HG03342 (cell line): ENCODE measurements at regions not wholly inside any gene's neighbourhood (a gene's known extent, or its start where the extent isn't known, plus 50 kb on each side); places are given as distances from the start of the nearest gene placed in this dataset.

ENCODE experiments used
- ATAC-seq: cut with Tn5 transposase; IDR thresholded peaks from one replicate; pipeline ENCODE4 v1.9.1; 2021; ENCODE audit warnings: mild to moderate bottlenecking, moderate library complexity; ENCODE audit not compliant: unreplicated experiment

DNA sequence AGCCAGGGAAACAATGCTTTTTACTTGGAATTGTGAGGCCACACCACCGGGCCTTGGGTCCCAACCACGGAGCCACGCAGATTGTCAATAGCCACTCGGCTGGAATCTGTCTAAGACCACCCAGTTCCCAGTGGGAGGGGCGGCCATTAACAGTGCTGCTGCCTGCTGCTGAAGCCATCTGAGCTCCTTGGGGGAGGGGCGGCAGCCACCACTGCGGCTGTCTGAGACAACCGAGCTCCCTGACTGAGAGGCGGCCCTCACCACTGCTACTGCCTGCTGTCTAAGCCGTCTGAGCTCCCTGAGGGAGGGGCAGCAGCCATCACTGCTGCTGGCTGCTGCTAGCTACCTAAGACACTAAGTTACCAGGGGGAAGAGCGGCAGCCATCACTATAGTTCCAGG, 64.3 kb downstream of the DMRTA2 start:
- ATAC-seq = no peak

DNA sequence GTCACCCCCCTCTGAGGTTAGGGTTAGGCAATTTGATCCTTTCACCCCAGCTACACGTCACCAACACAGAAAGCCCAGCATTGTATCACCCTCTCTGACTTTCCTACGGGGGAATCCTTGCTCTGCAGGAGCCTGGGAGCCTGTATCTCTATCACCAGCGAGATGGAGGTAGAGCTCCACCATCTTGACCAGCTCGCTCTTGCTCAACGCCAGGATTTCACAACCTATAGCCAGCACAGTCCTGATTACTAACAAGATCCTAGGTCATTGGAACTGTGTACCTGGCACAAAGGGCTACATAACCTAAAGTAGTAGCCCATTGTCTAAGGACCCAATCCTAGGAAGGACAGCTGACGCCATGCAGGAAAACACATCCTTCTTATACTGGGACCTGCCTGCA, 66.1 kb downstream of the DMRTA2 start:
- no peak for ATAC-seq

DNA sequence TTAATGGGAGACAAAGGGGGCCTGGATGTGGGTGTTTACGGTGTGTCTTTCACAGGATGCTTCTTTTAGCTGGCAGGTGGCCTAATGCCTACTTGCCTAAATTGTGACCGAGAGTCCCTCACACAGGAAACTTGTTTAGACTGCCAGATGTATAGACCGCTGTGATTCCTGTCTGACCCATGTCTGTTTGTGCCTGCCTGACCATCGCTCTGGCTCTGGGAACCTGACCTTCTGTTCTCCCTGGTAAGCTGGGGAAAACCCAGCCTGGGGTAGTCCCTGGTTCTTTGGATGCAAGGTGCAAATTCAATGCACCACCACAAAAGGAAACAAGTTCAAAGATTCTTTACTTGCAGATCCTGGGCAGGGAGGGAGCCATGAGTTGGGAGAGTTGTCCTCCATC, 68.4 kb downstream of the DMRTA2 start:
- no peak for ATAC-seq

DNA sequence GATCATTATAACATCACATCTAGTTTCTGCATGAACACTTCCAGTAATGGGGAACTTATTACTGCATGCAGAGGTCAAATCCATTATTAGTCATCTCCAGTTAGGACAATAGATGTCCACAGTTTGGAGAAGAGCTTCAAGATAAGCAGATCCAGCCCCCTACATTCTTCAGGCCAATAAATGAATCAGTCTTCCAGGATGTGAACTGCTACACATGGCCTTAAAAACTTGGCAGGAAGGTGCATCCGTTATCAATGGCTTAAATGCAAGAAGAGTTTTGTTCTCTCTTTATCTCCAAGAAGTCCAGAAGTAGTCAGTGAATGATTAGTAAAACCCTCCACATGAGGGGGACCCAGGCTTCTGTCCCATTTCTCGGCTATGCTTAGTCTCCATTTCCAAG, 70.8 kb downstream of the DMRTA2 start:
- no peak for ATAC-seq

DNA sequence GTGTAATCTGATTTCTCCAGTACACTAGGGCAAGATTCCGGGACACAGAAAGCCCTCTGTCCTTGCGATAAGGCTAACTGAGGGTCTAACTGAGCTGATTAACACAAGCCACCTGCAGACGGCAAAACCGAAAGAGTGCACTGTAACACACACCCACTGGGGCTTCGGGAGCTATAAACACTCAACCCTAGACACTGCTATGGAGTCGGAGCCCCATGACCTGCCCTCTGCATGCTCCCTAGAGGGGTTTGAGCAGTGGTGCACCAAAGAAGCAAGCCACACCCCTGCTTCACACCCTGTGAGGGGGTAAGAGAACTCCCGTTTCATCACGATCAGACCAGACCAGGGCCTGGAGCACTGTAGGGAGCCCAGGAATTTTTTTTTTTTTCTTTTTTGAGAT, 72.4 kb downstream of the DMRTA2 start:
- no peak for ATAC-seq

DNA sequence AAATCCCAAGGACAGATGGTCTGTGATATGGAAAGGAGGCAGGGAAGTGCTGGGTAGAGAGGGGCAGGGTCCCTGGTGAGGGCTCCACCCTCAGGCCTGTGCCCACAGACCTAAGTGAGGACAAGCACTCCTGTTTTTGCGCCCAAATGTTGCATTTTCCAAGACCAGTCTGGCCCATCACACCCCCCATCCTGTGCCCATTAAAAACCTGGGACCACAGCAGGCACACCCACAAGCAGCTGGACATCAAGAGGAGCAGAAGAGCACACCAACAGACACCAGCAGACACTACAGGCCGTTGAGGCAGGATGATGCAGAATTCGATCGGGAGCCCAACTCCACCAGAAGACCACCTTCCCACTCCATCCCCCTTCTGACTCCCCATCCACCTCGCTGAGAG, 72.8 kb downstream of the DMRTA2 start:
- no peak for ATAC-seq

DNA sequence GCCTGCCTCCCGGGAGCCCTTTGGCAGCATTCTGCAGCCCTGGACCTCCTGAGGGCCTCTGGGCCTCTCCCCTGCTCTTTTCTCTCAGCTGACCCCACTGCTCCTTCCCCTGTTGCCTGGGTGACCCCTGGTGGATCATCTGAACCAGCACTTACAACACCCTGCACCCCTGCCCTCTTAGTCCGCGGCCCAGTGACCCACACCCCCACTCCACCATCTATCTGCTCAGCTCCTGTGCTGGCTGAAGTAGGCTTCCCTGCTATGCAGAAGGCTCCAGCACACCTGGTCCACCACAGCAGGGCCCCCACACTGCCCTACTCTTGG, 74.0 kb downstream of the DMRTA2 start:
- no peak for ATAC-seq

DNA sequence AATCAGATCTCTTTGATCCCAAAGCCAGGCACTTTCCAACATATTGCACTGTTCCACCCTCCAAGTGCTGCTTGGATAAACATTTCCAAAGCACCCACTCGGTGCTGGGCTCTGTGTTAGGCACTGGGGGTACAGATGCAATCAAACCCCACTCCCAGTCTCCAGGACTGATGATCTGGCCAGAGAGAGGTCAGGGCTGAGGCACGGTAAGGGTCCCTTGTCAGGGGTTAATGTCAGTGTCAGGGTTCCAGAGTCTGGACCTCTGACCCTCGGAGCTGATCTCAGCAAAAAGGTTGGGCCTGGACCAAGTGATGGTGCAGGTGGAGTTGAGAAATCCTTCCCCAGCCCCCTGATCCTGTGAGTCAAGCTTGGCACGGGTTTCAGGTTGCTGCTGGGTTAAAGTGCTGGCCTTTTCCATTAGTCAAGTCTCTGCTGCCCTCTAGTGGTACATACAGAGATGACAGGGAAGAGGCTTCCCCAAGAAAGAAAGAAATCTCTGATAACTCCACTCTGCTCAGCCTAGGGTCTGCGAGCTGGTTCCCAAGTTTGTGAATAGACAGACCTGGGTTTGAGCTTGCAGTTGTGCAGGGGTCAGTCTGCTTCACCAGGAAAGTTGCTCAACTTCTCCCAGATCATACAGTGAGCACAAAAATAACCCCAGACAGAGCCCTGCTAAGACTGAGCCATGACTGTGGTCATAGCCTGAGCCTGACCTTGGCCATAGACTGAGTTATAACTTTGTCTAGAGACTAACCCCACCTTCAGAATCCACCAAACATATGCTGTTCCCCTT, 74.6 kb downstream of the DMRTA2 start:
- peak; percentile 68 for ATAC-seq

DNA sequence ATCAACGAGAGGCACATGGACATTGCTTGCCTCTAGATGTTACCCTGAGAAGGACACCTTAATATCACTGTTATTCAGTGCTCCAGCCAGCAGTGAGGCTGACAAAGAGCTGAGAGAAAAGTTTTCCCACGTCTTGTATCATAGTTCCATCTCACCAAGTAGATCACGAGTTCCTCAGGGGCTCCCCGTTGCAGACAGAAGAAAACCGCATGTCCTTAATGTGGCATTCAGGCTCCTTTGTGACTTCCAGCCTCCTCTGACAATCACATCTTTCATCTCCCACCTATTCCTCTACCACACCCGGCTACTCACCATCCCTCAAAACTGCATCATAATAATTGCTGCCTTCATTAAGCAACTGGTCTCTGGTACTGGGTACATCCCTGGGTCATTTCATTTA, 75.3 kb downstream of the DMRTA2 start:
- ATAC-seq = no peak

DNA sequence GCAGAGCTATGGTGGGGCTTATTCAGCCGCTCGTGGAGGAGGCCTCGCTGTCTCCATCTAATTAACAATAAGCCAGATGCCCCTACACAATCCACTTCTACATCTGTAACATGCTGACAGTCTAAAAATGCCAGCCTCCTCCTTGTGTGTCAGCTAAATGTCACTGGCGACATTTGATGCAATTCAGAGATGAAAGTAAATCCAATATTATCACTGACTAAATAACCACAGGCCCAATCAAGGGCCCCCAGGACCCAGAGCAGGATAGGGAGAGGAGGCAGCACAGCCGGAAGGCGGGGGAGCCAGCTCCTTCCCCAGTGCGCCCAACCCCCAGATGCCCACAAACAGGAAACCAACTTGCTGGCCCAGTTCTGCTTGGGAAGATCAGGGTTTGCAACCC, 76.6 kb downstream of the DMRTA2 start:
- ATAC-seq = no peak

DNA sequence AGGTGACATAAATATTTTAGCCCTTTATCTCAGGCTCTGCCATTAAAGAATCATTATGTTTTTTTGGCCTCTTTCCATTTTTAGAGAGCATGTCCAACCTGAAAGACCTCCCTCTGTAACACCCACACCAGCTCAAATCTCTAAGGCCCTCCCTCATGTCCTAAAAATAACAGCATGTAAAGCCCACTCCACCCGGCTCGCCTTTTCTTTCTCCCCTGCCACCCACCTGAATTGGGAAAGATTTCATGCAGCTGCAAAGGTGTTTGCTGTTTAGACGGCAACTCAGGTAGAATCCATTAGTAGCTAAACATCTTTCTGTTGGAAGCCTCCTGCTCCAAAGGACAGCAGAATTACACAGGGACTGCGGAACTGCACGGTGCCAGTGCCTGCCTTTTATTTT, 79.9 kb downstream of the DMRTA2 start:
- ATAC-seq = no peak

DNA sequence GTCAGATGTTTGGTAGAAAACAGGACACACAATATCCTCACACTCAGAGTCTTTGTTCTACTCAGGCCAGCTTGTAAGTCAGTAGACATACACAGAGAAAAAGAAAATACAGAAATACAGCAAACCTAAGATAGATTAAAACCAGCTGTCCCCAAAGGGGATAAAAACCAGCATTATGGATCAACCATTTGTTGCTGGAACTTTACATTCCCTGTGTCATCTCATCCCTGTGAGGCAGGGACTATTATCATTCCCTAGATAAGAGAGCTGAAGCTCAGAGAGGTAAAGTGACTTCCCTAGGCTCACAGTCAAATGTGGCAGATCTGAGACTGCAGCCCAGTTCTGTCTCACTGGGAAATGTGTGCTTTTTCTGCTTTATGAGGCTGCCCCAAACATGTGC, 80.7 kb downstream of the DMRTA2 start:
- no peak for ATAC-seq

DNA sequence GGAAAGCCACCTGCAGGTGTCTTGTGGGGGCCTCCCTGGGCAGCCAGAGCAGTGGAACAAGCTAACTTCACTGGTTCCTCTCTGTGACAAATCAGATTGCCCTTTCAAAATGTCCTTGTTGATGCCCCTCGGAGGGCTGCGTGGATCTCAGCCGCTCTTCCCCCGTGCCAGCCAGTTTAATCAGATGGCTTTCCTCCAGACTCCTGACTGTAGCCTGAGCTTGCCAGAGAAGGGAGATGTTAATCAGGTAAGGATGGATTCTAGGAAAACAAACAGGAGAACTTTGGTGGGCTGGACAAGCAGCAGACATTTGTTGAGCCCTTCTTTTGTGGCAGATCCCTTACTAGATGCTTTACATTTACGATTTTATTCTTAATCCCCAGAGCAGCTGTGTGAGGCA, 88.2 kb downstream of the DMRTA2 start:
- no peak for ATAC-seq

DNA sequence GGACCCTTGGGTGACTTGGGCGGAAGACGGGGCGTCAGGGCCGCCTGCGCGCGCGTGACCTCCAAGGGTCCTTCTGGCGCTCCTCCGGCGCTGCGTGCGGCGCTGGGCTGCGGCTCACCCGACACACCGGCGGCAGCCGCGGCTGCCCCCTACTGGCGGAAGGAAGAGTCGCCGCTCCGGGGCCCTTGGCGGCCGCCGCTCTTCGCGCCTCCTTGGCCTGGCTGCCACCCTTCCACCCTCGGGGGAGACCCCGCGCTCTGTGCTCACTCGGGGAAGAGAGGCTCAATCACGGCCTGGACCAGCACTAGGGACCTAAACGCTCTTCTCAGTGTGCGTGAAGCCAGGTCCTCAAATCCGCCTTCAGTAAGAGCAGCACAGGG, 89.7 kb downstream of the DMRTA2 start:
- ATAC-seq = peak; percentile 82

DNA sequence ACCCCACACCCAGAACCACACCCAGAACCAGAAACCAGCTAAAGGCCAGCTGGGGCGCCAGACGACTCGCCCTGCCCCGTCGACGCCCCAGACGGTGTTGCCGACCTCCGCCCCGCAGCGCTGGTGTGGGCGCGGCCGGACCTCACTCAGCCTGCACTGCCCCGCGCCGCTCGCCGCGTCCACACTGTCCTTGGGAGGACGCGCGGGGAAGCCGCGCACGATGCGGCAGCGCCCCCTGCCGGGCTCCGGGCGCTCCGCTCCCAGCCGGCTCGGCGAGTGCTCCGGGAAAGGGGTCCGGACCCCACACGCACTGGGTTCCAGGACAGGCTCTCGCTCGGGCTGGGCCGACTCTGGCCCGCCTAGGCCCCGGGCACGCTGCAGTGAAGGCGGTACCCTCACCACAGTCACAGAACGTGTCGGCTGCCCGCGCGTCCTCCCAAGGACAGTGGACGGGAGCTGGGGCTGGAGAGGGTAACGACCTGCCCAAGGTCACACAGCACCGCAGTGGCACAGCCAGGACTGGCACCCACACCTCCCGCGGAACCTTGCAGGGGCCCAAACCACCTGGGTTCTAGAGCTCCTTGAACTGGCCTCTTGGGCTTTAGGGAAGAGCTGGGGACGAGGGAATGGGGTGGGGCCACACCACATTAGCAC, 90.2 kb downstream of the DMRTA2 start:
- peak; percentile 76 for ATAC-seq

DNA sequence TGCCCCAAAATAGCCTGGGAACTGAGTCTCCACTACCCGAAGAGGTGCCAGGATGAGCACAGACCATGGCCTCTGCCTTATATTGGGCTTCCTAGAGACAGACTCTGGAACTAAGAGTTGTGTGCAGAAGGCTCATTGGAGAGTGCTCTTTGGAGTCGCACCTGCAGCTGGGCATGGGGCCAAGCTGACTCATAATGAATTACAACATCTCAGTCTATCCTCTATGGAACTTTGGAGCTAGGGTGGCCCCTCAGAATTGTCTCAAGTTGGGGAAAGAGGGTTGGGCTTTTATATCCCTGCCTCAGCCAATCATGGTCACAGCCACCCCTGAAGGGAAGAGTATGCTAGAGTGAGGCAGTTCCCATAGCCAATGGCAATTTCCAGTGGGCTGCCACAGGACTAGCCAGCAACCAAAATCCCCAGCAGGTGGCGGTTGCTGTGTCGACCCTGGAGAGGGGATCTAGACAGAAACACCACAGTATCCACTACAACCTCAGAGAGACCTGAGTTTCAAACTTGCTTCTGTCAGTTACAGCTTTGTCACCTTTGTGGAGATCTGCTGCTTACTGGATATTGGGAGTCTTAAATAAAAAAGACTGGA, 93.8 kb downstream of the DMRTA2 start:
- ATAC-seq = no peak

DNA sequence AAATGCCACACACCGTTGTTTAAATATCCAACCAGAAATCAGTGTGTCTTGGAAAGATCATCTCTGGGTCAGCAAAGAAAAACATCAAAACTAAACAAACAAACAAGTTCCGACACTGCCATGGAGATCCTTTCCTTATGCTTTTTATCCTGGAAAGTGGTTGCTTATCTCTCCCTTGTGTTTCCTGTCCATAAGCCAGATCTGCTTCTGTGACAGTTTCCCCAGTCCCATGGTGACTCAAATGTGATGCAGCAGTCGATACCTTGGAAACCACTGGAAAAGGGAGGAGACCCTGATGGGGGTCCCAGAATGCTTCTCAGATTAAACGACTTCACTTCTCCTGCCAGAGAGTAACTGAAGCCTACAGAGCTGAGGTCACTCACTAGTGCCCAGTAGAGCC, 94.7 kb downstream of the DMRTA2 start:
- ATAC-seq = no peak

DNA sequence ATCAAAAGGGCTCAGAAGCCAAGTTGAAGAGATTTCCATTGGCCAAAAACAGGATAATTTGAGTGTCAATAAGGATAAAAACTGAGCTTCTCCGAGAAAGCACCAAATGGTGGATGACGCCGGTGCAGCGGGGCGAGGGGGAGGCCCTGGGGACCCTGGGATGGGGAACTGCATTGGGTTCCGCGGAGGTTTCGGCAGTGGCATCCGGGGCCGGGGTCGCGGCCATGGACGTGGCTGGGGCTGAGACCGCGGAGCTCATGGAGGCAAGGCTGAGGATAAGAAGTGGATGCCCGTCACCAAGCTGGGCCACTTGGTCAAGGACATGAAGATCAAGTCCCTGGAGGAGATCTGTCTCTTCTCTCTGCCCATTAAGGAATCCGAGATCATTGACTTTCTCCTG, 97.2 kb downstream of the DMRTA2 start:
- ATAC-seq = no peak

DNA sequence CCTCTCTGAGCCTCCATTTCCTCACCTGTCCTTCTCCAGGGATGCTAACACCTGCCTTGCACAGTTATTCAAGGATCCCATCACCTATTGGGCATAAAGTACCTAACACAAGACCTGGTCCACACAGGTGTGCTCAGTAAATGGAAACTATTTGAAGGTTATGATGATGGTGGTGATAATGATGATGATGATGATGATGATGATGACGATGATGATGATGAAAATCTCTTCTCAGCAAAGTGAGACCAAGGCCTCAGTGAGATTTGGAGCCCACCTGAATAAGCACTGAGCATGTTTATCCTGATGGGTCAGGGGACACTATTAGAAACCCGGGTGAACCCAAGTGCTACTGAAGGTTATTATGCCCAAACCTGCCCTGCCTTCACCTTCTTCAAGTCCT, 100.7 kb downstream of the DMRTA2 start:
- ATAC-seq = no peak

DNA sequence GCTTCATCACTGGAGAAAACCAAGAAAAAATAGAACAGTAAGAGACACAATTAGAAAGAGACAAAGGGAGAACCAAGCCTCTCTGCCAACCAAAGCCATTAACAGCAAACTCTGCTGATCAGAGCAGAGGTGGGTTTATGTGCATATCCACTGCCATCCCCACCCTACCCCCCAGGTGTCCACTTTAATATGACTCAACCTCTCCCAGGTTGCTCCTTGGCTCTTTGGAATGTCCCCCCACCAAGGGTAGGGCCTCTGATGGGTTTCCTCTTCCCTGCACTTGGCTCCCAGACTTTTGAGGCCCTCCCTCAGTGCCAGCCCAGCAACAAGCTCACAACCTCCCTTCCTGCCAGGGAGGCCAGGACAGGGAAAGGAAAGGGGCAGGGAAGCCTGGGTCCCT, 104.8 kb downstream of the DMRTA2 start:
- ATAC-seq = no peak

DNA sequence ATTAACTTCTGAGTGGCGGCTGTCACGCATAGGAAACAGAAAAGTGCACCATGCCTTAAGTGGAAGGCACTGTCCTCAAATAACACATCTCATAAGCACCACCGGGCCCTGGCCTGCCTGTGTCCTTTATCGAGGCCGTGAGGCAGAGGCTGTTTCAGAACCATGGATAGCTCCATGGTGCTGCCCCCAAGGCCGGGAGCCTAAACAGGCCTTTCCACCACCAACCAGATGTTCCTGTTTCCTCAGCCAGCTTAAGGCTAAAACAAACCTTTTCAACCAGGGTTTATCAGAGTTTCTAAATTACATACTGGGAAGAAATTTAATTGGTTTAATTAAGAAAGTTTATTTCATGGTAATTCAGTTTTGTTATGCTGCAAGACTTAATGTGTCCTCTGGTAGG, 114.4 kb downstream of the DMRTA2 start:
- no peak for ATAC-seq

DNA sequence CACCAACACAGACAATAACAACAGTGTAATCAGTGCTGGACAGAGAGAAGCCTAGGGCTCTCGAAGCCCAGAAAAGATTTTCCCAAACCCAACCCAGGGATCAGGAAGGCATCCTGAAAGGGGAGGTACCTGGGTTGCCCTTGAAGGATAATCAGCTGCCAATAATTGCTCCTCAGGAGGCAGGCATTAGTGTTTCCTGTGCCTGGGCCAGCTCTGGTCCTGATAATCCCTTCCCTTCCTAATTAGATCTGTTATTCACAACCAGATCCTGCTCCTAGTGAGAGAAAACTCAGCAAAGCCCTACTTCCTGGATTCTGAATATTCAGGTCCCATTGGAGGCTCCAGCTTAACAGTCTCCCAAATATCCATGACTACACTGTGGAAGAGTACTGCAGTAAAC, 117.4 kb downstream of the DMRTA2 start:
- ATAC-seq = no peak

DNA sequence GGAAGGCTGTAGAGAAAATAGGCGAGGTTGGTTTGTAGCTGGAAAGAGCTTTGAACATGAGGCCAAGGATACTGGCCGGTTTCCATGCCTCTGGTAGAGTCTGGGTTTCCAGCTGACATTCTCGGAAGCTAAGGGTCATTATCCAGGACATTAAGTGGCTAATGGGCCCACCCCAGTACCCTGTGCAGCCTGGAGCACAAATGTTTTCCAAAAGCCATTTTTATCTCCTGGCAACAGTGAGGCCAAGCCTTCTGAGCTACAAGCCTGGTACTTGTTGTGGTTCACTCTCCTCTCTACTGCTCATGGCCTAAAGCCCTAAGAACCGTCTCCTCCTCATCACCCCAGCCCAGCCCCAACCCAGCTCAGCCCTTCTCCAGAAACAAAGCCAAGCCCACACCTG, 122.9 kb downstream of the DMRTA2 start:
- no peak for ATAC-seq
